Ishikawa (cell line): ENCODE measurements at regions not wholly inside any gene's neighbourhood (a gene's known extent, or its start where the extent isn't known, plus 50 kb on each side); places are given as distances from the start of the nearest gene placed in this dataset.

Source experiments
- CEBPB ChIP-seq: IDR thresholded peaks from 2 replicates; pipeline ENCODE4 v1.6.1; 2012
- CREB1 ChIP-seq: IDR thresholded peaks from 2 replicates; pipeline ENCODE4 v1.6.1; 2012; ENCODE audit warnings: low read depth
- EGR1 ChIP-seq: IDR thresholded peaks from 2 replicates; pipeline ENCODE4 v1.6.1; 2012
- EP300 ChIP-seq: IDR thresholded peaks from 2 replicates; pipeline ENCODE4 v1.6.1; 2012; ENCODE audit warnings: borderline replicate concordance
- FOXM1 ChIP-seq: IDR thresholded peaks from 2 replicates; pipeline ENCODE4 v1.6.1; 2012; ENCODE audit warnings: low read depth, borderline replicate concordance
- MAX ChIP-seq: IDR thresholded peaks from 2 replicates; pipeline ENCODE4 v1.6.1; 2012
- NFIC ChIP-seq: IDR thresholded peaks from 2 replicates; pipeline ENCODE4 v1.6.1; 2012
- RAD21 ChIP-seq: IDR thresholded peaks from 2 replicates; pipeline ENCODE4 v1.6.1; 2012; ENCODE audit warnings: low read depth
- REST ChIP-seq: IDR thresholded peaks from 2 replicates; pipeline ENCODE4 v1.6.1; 2012; ENCODE audit warnings: low read depth, mild to moderate bottlenecking
- TAF1 ChIP-seq: IDR thresholded peaks from 2 replicates; pipeline ENCODE4 v1.6.1; 2012; ENCODE audit warnings: low read depth, mild to moderate bottlenecking
- TCF12 ChIP-seq: IDR thresholded peaks from 2 replicates; pipeline ENCODE4 v1.6.1; 2012; ENCODE audit warnings: low read depth
- TEAD4 ChIP-seq: IDR thresholded peaks from 2 replicates; pipeline ENCODE4 v1.6.1; 2012
- USF1 ChIP-seq: IDR thresholded peaks from 2 replicates; pipeline ENCODE4 v1.6.1; 2012
- YY1 ChIP-seq: IDR thresholded peaks from 2 replicates; pipeline ENCODE4 v1.6.1; 2012; ENCODE audit warnings: low read depth
- ZBTB7A ChIP-seq: IDR thresholded peaks from 2 replicates; pipeline ENCODE4 v1.6.1; 2012; ENCODE audit warnings: low read depth

GRCh38 chr4:180721356-180721755, 1521.8 kb upstream of the TENM3 start:
- TF ChIP-seq YY1 = no peak

GRCh38 chr4:180726611-180727010, 1516.6 kb upstream of the TENM3 start:
- TF ChIP-seq YY1 (no peak), REST (no peak), TCF12 (no peak), FOXM1 (no peak), USF1 (no peak), TEAD4 (no peak), EP300 (no peak), CREB1 (no peak), MAX (no peak)

- TF ChIP-seq FOXM1 (no peak), EGR1 (no peak), TCF12 (no peak), YY1 (no peak), CREB1 (no peak), CEBPB (no peak), MAX (no peak), ZBTB7A (no peak), TEAD4 (no peak), RAD21 (no peak), EP300 (no peak), NFIC (no peak), USF1 (no peak)
Measured at GRCh38 chr4:180727478-180727877, 1515.7 kb upstream of the TENM3 start.

- TF ChIP-seq EP300 (no peak), FOXM1 (no peak)
Measured at GRCh38 chr4:180734753-180735432, 1508.3 kb upstream of the TENM3 start.

GRCh38 chr4:180741703-180742102, 1501.5 kb upstream of the TENM3 start:
- no peak for TF ChIP-seq RAD21
- no peak for TF ChIP-seq TCF12
- no peak for TF ChIP-seq FOXM1
- no peak for TF ChIP-seq REST
- no peak for TF ChIP-seq CREB1
- no peak for TF ChIP-seq EGR1
- TF ChIP-seq CEBPB = no peak
- no peak for TF ChIP-seq TEAD4
- no peak for TF ChIP-seq TAF1
- no peak for TF ChIP-seq MAX
- TF ChIP-seq YY1 = no peak
- no peak for TF ChIP-seq NFIC
- no peak for TF ChIP-seq USF1
- no peak for TF ChIP-seq ZBTB7A
- TF ChIP-seq EP300 = no peak

- TF ChIP-seq EP300 = no peak
- no peak for TF ChIP-seq TEAD4
Measured at GRCh38 chr4:180745019-180745418, 1498.2 kb upstream of the TENM3 start.
